HepG2 (cell line): ENCODE measurements at regions not wholly inside any gene's neighbourhood (a gene's known extent, or its start where the extent isn't known, plus 50 kb on each side); places are given as distances from the start of the nearest gene placed in this dataset.

ENCODE experiments used
- ATAC-seq: fragments of 200-7000 bp; cut with Tn5 transposase; 3 replicates; pipeline ENCODE4 v1.9.1; 2020; ENCODE audit warnings: mild to moderate bottlenecking, moderate library complexity
- BruUV-seq: library from RNA; stranded (reverse); fragments of 400-500 nt; replicated peaks from 2 replicates; lab custom pipeline; 2021; lab: Mats Ljungman, UMichigan
- CTCF ChIA-PET: fragments of 300-600 bp; formaldehyde crosslinking; extraction: SDS; loops from one replicate; lab custom pipeline; 2021; ENCODE audit warnings: low total read pairs, inconsistent platforms, low intra/inter-chr PET ratio; lab: Yijun Ruan, JAX
- POLR2A ChIA-PET: fragments of 350-600 bp; sonication (Branson Sonifier 250); formaldehyde crosslinking; loops from one replicate; lab custom pipeline; 2020; ENCODE audit warnings: antibody characterized with exemption, inconsistent platforms; lab: Yijun Ruan, JAX
- DNase-seq: peaks from one replicate; pipeline ENCODE4 v3.0.0-alpha.2; 2015; ENCODE audit warnings: low spot score
- FAIRE-seq: peaks from 3 replicates; lab custom pipeline; 2011; peaks lifted over from hg19 to GRCh38; lab: Jason Lieb, UNC
- H2AFZ ChIP-seq: one replicate; pipeline ENCODE4 v1.6.1; 2011; ENCODE audit warnings: low read length, inconsistent platforms
- H3K27ac ChIP-seq: fragments of 300-600 bp; 3 replicates; pipeline ENCODE4 v1.8.0; 2011; ENCODE audit warnings: mixed run types, mild to moderate bottlenecking, mixed read lengths, low read length, inconsistent platforms; ENCODE audit not compliant: insufficient read depth; ENCODE audit errors: extremely low read length
- H3K27me3 ChIP-seq, 2 experiments: fragments of 200-600 bp in 1 of 2; 2 replicates in 1 of 2; 3 replicates in 1 of 2; pipeline versions ENCODE4 v1.6.0 to v1.8.0; 2011; ENCODE audit warnings: low read length in 2 of 2, mild to moderate bottlenecking in 2 of 2, moderate library complexity in 2 of 2, inconsistent platforms in 1 of 2; ENCODE audit not compliant: insufficient read depth in 2 of 2, control insufficient read depth in 1 of 2
- H3K36me3 ChIP-seq, 2 experiments: fragments of 200-600 bp in 1 of 2; replicated peaks in 1 of 2; 2 replicates in 1 of 2; 3 replicates in 1 of 2; pipeline versions ENCODE4 v1.5.1 to v1.8.0; 2011; ENCODE audit warnings: low read length in 2 of 2, inconsistent platforms in 1 of 2; ENCODE audit not compliant: insufficient read depth in 2 of 2, control insufficient read depth in 1 of 2
- H3K4me1 ChIP-seq: 2 replicates; pipeline ENCODE4 v1.5.1; 2012; ENCODE audit warnings: low read length, inconsistent platforms; ENCODE audit not compliant: insufficient read depth
- H3K4me2 ChIP-seq: 2 replicates; pipeline ENCODE4 v1.6.0; 2011; ENCODE audit warnings: low read depth, low read length, inconsistent platforms
- H3K4me3 ChIP-seq, 3 experiments: fragments of 200-600 bp in 1 of 3; sonication (generic), shearing (Covaris generic) in 1 of 3; replicated peaks in 1 of 3; 2 replicates each; pipeline ENCODE4 v1.5.1; 2011 to 2016; ENCODE audit warnings: low read length in 3 of 3, inconsistent platforms in 2 of 3, low read depth in 2 of 3, mild to moderate bottlenecking in 2 of 3, control low read depth in 1 of 3, mixed read lengths in 1 of 3; ENCODE audit not compliant: insufficient read depth in 1 of 3
- H3K79me2 ChIP-seq: one replicate; pipeline ENCODE4 v1.6.1; 2011; ENCODE audit warnings: low read length, inconsistent platforms; ENCODE audit not compliant: insufficient read depth
- H3K9ac ChIP-seq: 2 replicates; pipeline ENCODE4 v1.6.0; 2011; ENCODE audit warnings: mild to moderate bottlenecking, low read depth, low read length, inconsistent platforms; ENCODE audit not compliant: insufficient read depth
- H3K9me3 ChIP-seq: 2 replicates; pipeline ENCODE4 v1.5.1; 2012; ENCODE audit warnings: mild to moderate bottlenecking, low read length
- H4K20me1 ChIP-seq: 2 replicates; pipeline ENCODE4 v1.6.0; 2011; ENCODE audit warnings: inconsistent platforms, mild to moderate bottlenecking, low read length, moderate library complexity; ENCODE audit not compliant: insufficient read depth
- ATF7 ChIP-seq, 2 experiments: fragments of 450-650 bp in 1 of 2; sonication (generic) in 1 of 2; formaldehyde crosslinking in 1 of 2; IDR thresholded peaks; 2 replicates each; pipeline versions ENCODE4 v1.4.0 to v1.6.1; 2016 to 2020; ENCODE audit warnings: antibody characterized with exemption in 1 of 2, mild to moderate bottlenecking in 1 of 2, missing genetic modification reagents in 1 of 2
- CCDC6 ChIP-seq: sonication (generic); formaldehyde crosslinking; IDR thresholded peaks from 2 replicates; pipeline ENCODE4 v1.8.1; 2022; ENCODE audit warnings: mild to moderate bottlenecking, missing genetic modification reagents, moderate library complexity
- DR1 ChIP-seq: sonication (generic); formaldehyde crosslinking; IDR thresholded peaks from 2 replicates; pipeline ENCODE4 v1.8.0; 2021; ENCODE audit warnings: mild to moderate bottlenecking, missing genetic modification reagents, inconsistent platforms
- SP1 ChIP-seq, 2 experiments: fragments of 450-650 bp in 1 of 2; sonication (generic) in 1 of 2; formaldehyde crosslinking in 1 of 2; IDR thresholded peaks; 2 replicates each; pipeline versions ENCODE4 v1.4.0 to v1.6.1; 2016 to 2020; ENCODE audit warnings: missing genetic modification reagents in 1 of 2
- UBTF ChIP-seq: sonication (generic); formaldehyde crosslinking; IDR thresholded peaks from 2 replicates; pipeline ENCODE4 v1.4.0; 2020; ENCODE audit warnings: mild to moderate bottlenecking, missing genetic modification reagents
- ZFP62 ChIP-seq: sonication (generic); formaldehyde crosslinking; IDR thresholded peaks from 2 replicates; pipeline ENCODE4 v1.4.0; 2020; ENCODE audit warnings: missing genetic modification reagents
- WGBS: methylation state at CpG from one replicate; pipeline ENCODE4 v1.1.6; 2017; ENCODE audit warnings: low lambda C conversion rate; 5-methylcytosine and 5-hydroxymethylcytosine counted together
- in situ Hi-C: cut with HindIII; loops from 2 replicates; pipeline ENCODE4 v1.10.0; 2017; ENCODE audit warnings: low pct_unique_long_range_greater_than_20kb; ENCODE audit not compliant: extremely low pct_ligation_motif_present
- intact Hi-C: fragments of 100-400 bp; cut with micrococcal nuclease; formaldehyde crosslinking; loops from one replicate; pipeline ENCODE4 v1.10.0; 2022; ENCODE audit not compliant: unreplicated experiment

- FAIRE-seq = no peak
Observed at GRCh38 chr5:159628703-159629102, 287.6 kb upstream of the ADRA1B start.

GRCh38 chr5:159629158-159629557 lies 287.1 kb upstream of the ADRA1B start:
- no peak for FAIRE-seq
- 1% methylated on average over 3 of the region's 3 CpGs for WGBS

More at GRCh38 chr5:159628703-159629102, 287.6 kb upstream of the ADRA1B start:
- no peak overlapping the region for H3K27ac ChIP-seq
- H2AFZ ChIP-seq = no peak overlapping the region
- no peak overlapping the region for H3K9ac ChIP-seq
- H3K4me3 ChIP-seq = no peak overlapping the region
- TF ChIP-seq SP1 (IDR thresholded peaks at IDR 0.05) (no peak), SP1 (CRISPR knock-in tag; IDR thresholded peaks at IDR 0.05) (no peak), DR1 (CRISPR knock-in tag) (no peak), UBTF (CRISPR knock-in tag) (no peak), CCDC6 (CRISPR knock-in tag) (no peak)
- no peak for ATAC-seq
- 0 out of 2 replicates have a peak, but pooled peaks cover 4% of the 10 kb centered on the region for H3K9me3 ChIP-seq
- H4K20me1 ChIP-seq = no peaks in the 10 kb centered on the region
- no peak overlapping the region for H3K4me2 ChIP-seq
- no peaks in the 10 kb centered on the region for H3K27me3 ChIP-seq
- H3K79me2 ChIP-seq = no peaks in the 10 kb centered on the region
- H3K36me3 ChIP-seq = no peaks in the 10 kb centered on the region
- no TSS peak for BruUV-seq
- CTCF ChIA-PET = no interaction called here
- WGBS = 0% methylated on average over 1 of the region's 1 CpG
- H3K4me1 ChIP-seq = no peaks in the 10 kb centered on the region
- POLR2A ChIA-PET = no interaction called here
- in situ Hi-C loops = no loop called here
- no peak for DNase-seq
- intact Hi-C loops = no loop called here

More at GRCh38 chr5:159629158-159629557, 287.1 kb upstream of the ADRA1B start:
- Histone ChIP-seq H4K20me1 (no peaks in the 10 kb centered on the region), H3K4me3 (no peak overlapping the region), H3K4me2 (no peak overlapping the region), H3K27ac (no peak overlapping the region), H2AFZ (no peak overlapping the region), H3K79me2 (no peaks in the 10 kb centered on the region), H3K27me3 (no peaks in the 10 kb centered on the region), H3K36me3 (no peaks in the 10 kb centered on the region), H3K9me3 (0 out of 2 replicates have a peak, but pooled peaks cover 4% of the 10 kb centered on the region), H3K4me1 (no peaks in the 10 kb centered on the region), H3K9ac (no peak overlapping the region)
- ChIA-PET CTCF (no interaction called here), POLR2A (no interaction called here)
- no peak for ATAC-seq
- in situ Hi-C loops (no loop called here), intact Hi-C loops (no loop called here)
- DNase-seq = no peak
- TF ChIP-seq ZFP62 (no peak), ATF7 (IDR thresholded peaks at IDR 0.05) (0 out of 2 replicates have a peak, but pooled peaks have one; percentile 8), ATF7 (CRISPR knock-in tag; IDR thresholded peaks at IDR 0.05) (no peak)
- no TSS peak for BruUV-seq
